Small intestine (tissue), 7 donors: ENCODE measurements at regions not wholly inside any gene's neighbourhood (a gene's known extent, or its start where the extent isn't known, plus 50 kb on each side); places are given as distances from the start of the nearest gene placed in this dataset.

ENCODE experiments used
- DNase-seq, 2 donors: peaks; one replicate each; pipeline versions ENCODE4 v3.0.0 to v3.0.0-alpha.2; 2013
- FAIRE-seq: peaks from 2 replicates; lab custom pipeline; 2012; peaks lifted over from hg19 to GRCh38; lab: Jason Lieb, UNC
- H3K27ac ChIP-seq, 3 donors: one replicate each; pipeline ENCODE4 v1.5.1; 2013; ENCODE audit warnings: low read length in 2 of 3, mild to moderate bottlenecking in 2 of 3, control low read depth in 1 of 3, inconsistent platforms in 1 of 3, low read depth in 1 of 3, moderate library complexity in 1 of 3
- H3K27me3 ChIP-seq, 3 donors: one replicate each; pipeline ENCODE4 v1.6.1; 2013; ENCODE audit warnings: low read length in 3 of 3, inconsistent platforms in 1 of 3; ENCODE audit not compliant: control insufficient read depth in 3 of 3, insufficient read depth in 3 of 3
- H3K36me3 ChIP-seq, 3 donors: one replicate each; pipeline ENCODE4 v1.6.1; 2013; ENCODE audit warnings: low read length in 3 of 3, inconsistent platforms in 1 of 3, low read depth in 1 of 3, mild to moderate bottlenecking in 1 of 3, moderate library complexity in 1 of 3; ENCODE audit not compliant: control insufficient read depth in 3 of 3, insufficient read depth in 2 of 3
- H3K4me1 ChIP-seq, 3 donors: one replicate each; pipeline ENCODE4 v1.6.1; 2013; ENCODE audit warnings: low read length in 2 of 3, inconsistent platforms in 1 of 3, low read depth in 1 of 3, mild to moderate bottlenecking in 1 of 3, moderate library complexity in 1 of 3; ENCODE audit not compliant: control insufficient read depth in 3 of 3, insufficient read depth in 2 of 3
- H3K4me3 ChIP-seq, 3 donors: one replicate each; pipeline ENCODE4 v1.5.1; 2013; ENCODE audit warnings: low read length in 3 of 3, control low read depth in 1 of 3, inconsistent platforms in 1 of 3, low read depth in 1 of 3, mild to moderate bottlenecking in 1 of 3, moderate library complexity in 1 of 3
- H3K9me3 ChIP-seq, 2 donors: one replicate each; pipeline ENCODE4 v1.6.1; 2013; ENCODE audit warnings: low read depth in 1 of 2, low read length in 1 of 2; ENCODE audit not compliant: control insufficient read depth in 2 of 2, insufficient read depth in 1 of 2
- WGBS, 3 donors: extraction: QIAGEN DNeasy Blood & Tissue Kit; methylation state at CpG; one replicate each; pipeline ENCODE4 v1.1.7; 2013; 5-methylcytosine and 5-hydroxymethylcytosine counted together
- donor health status: healthy with polysubstance abuse.
- donor health status: control.
- donor health status: control.
- donor health status: Bipolar disorder and iron deficiency.
- donor health status: healthy.

DNA sequence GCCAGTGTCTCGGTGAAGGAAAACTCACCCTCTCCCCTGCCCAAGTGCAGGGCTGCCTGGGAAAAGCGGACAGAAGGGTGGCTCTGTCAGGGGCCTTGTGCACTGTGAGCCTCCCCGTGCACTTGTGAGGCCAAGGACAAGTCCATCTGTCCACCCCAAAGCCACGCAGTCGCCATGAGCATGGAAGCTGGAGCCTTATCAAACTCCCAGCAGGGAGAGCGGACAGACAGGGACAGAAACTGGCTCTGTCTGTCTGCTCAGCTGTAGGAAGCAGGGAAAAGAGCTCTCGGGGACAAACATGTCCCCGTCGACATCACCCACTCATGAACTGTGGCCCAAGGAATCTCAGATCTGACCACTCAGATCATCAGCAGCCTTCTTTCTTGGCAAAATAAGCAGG is 1385.4 kb downstream of the TBC1D22A start:
- no peak overlapping the region for H3K4me3 ChIP-seq
- no peaks in the 10 kb centered on the region for H3K27me3 ChIP-seq
- 64 to 72% (median 65%) methylated on average over 9 of the region's 9 CpGs for WGBS, 3 donors
- H3K4me1 ChIP-seq = no peaks in the 10 kb centered on the region
- H3K9me3 ChIP-seq = no peaks in the 10 kb centered on the region
- DNase-seq = no peak
- no peak for FAIRE-seq
- no peaks in the 10 kb centered on the region for H3K36me3 ChIP-seq
- H3K27ac ChIP-seq = no peak overlapping the region

DNA sequence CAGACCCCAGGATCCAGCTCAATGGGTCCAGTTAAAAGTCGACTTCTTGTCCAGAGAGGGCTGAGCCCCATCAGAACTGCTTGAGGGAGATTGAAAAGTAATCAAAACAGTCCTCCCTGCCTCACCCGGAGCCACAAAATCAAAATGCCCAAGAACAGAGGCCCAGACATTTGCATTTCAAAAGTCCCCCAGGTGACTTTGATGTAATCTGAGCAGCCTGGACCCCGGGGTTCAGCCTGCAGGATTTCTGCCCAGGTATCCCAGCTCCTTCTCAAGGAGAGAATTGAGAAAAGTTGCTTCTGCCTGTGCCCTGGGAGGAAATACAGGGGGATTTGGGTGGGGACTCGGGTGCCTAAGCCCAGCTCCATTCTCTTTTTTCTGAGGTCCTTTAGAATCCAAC is 1385.0 kb downstream of the TBC1D22A start:
- Histone ChIP-seq H3K27ac (no peak overlapping the region), H3K4me3 (no peak overlapping the region), H3K9me3 (no peaks in the 10 kb centered on the region), H3K4me1 (no peaks in the 10 kb centered on the region), H3K27me3 (no peaks in the 10 kb centered on the region), H3K36me3 (no peaks in the 10 kb centered on the region)
- no peak for FAIRE-seq
- 3 to 29% (median 22%) methylated on average over 4 of the region's 4 CpGs for WGBS, 3 donors
- no peak for DNase-seq

DNA sequence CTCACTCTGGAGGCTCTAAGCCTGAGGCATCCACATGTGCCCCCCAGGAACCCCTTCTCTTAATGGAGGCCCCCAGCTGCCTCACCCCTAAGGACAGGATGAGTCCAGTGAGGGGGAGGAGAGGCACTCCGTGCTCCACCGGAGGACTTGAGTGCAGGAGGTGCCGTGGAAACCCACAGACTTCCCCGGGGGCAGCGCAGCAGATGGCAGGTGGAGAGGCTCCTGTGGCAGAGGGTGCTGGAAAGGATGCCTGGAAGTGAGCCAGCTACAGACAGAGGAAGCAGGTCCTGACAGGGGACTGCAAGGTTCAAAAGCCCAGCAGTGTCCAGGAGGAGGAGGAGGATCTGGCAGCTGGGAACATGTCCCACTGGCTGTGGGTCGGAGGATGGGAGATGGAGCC is 1384.0 kb downstream of the TBC1D22A start:
- H3K27ac ChIP-seq = no peak overlapping the region
- no peaks in the 10 kb centered on the region for H3K4me1 ChIP-seq
- no peaks in the 10 kb centered on the region for H3K36me3 ChIP-seq
- H3K9me3 ChIP-seq = no peaks in the 10 kb centered on the region
- DNase-seq (no peak), FAIRE-seq (no peak)
- WGBS, 3 donors = 59 to 76% (median 69%) methylated on average over 6 of the region's 6 CpGs
- no peak overlapping the region for H3K4me3 ChIP-seq
- H3K27me3 ChIP-seq = no peaks in the 10 kb centered on the region

DNA sequence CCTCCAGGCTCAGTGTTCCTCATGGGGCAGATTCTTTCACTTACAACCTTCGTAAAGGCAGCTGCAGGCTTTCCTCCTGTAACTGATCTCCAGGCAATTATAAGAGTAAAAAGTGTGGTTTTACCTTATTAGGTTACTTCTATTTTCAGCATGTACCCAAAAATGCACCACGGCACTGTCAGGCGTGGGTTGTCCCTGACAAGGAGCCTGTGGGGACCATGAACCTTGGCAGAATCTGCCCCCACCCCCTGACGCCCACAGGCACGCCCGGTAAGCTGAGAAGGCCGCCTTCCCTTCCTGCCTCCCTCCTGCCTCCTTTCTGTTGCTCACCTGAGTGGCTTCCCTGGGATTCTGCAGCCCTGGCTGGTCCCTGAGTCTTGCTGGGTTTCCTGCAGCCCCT is 1383.3 kb downstream of the TBC1D22A start:
- no peak overlapping the region for H3K4me3 ChIP-seq
- no peak for FAIRE-seq
- no peaks in the 10 kb centered on the region for H3K36me3 ChIP-seq
- 33 to 55% (median 54%) methylated on average over 7 of the region's 7 CpGs for WGBS, 3 donors
- H3K9me3 ChIP-seq = no peaks in the 10 kb centered on the region
- H3K4me1 ChIP-seq = no peaks in the 10 kb centered on the region
- DNase-seq = no peak
- H3K27me3 ChIP-seq = no peaks in the 10 kb centered on the region
- H3K27ac ChIP-seq = no peak overlapping the region

DNA sequence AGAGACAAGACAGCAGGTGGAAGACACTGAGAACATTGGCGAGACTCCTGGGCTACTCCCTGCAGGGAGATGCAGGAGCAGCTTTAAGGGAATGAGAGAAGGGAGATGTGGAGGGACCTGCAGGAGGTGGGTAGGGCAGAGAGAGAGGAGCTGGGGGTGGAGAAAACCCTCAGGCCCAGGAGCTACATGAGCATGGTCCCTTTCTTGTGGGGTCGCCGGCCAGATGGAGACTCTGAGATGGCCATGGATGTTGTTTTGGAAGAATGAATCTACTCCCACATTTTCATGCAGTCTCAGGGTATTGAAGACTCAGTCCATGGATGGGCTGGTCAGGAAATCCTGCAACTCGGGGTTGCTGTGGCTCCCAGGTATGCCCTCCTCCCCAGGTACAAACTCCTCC is 1381.9 kb downstream of the TBC1D22A start:
- no peaks in the 10 kb centered on the region for H3K9me3 ChIP-seq
- H3K4me3 ChIP-seq = no peak overlapping the region
- no peaks in the 10 kb centered on the region for H3K36me3 ChIP-seq
- DNase-seq (no peak), FAIRE-seq (no peak)
- no peaks in the 10 kb centered on the region for H3K4me1 ChIP-seq
- 82 to 93% (median 90%) methylated on average over 4 of the region's 4 CpGs for WGBS, 3 donors
- no peak overlapping the region for H3K27ac ChIP-seq
- no peaks in the 10 kb centered on the region for H3K27me3 ChIP-seq

DNA sequence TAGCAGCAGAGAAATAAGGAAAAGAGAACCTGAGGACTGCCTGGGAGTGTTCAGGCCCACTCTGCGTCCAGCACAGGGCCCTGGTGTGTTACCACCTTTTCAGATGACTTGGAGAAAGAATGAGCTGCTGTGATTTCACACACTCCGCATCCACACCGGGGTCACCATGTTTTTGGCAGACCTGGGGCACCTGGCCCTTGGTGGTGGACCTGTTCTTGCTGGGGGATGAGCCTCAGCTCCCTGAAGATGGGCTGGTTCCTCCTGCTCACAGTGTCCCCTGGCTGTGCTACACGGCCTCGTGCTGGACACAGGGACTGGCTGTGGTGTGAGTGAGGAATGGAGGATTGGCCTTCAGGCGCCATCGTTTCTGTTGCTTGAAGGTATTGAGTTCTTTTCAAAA is 1381.4 kb downstream of the TBC1D22A start:
- Histone ChIP-seq H3K9me3 (no peaks in the 10 kb centered on the region), H3K27me3 (no peaks in the 10 kb centered on the region), H3K36me3 (no peaks in the 10 kb centered on the region), H3K27ac (no peak overlapping the region), H3K4me1 (no peaks in the 10 kb centered on the region), H3K4me3 (no peak overlapping the region)
- 81 to 89% (median 85%) methylated on average over 7 of the region's 7 CpGs for WGBS, 3 donors
- FAIRE-seq (no peak), DNase-seq (no peak)

DNA sequence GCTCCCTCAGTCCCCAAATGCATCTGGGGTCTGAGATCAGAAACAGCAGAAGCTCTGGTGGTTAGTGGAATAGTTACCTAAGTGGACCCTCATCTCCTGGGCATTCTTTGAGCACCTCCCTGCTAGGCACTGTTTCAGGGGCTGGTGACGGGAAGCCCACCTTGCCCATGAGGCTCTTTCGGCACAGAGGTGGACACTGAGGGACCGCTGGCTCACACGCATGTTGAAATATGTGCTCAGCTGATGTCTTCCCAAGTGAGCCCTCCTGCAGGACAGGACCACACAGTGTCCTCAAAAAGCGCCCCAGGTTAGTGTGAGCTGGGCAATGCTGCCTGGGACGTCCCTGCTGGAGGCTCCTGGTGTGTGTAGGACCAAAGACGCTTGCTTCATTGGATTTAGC is 1379.9 kb downstream of the TBC1D22A start:
- 78 to 88% (median 87%) methylated on average over 7 of the region's 7 CpGs for WGBS, 3 donors
- no peak for FAIRE-seq

DNA sequence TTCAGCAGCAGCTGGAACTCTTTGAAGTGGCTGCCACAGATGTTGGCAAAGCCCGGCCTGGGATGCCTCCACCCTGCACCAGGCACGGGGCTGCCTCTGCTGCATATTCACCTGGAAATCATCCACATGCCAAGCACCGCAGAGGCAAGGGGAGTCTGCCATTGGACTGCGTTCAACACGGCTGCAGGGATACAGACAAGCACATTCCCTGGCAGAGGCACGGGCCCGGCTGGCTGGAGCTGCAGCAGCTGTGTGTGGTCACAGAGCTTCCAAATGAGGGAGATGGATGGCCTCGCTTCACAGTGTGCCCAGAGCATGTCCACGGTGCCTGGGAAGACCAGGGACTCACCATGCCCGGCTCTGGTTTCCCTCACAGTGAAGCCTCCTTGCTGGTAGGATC is 1378.9 kb downstream of the TBC1D22A start:
- H3K9me3 ChIP-seq = no peaks in the 10 kb centered on the region
- no peak for DNase-seq
- H3K36me3 ChIP-seq = no peaks in the 10 kb centered on the region
- H3K4me3 ChIP-seq = no peak overlapping the region
- WGBS, 3 donors = 55 to 70% (median 64%) methylated on average over 10 of the region's 10 CpGs
- H3K4me1 ChIP-seq = no peaks in the 10 kb centered on the region
- FAIRE-seq = no peak
- no peaks in the 10 kb centered on the region for H3K27me3 ChIP-seq
- H3K27ac ChIP-seq = no peak overlapping the region

More for the DNA sequence above, 1379.9 kb downstream of the TBC1D22A start:
- H3K27ac ChIP-seq = no peak overlapping the region
- no peak overlapping the region for H3K4me3 ChIP-seq
- no peak for DNase-seq
- no peaks in the 10 kb centered on the region for H3K36me3 ChIP-seq
- no peaks in the 10 kb centered on the region for H3K9me3 ChIP-seq
- no peaks in the 10 kb centered on the region for H3K4me1 ChIP-seq
- H3K27me3 ChIP-seq = no peaks in the 10 kb centered on the region

DNA sequence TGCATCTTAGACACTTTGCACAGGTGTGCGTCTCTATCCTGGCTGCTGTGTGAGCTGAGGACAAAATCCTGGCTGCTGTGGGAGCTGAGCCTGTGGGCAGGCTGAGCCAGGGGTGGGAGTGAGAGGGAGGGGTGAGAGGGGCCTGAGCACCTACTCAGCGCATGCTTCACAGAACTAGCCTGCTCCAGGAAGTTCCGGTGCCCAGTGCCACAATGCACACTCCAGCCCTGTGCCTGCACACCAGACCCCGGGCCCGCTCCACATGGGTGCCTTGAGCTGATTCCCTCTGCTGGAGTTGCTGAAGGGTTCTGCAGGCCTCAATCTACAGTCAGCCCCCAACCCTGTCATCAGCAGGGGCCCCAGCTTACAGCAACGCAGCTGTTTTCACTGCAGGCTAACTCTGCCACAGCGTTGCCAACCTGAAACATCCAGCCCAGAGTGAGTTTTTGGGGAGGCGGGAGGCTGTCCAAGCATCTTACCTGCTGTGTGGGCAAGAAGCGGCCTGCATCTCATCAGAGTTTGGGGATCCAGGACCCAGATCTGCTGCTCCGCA is 1377.9 kb downstream of the TBC1D22A start:
- no peaks in the 10 kb centered on the region for H3K36me3 ChIP-seq
- no peak overlapping the region for H3K27ac ChIP-seq
- no peak overlapping the region for H3K4me3 ChIP-seq
- DNase-seq (no peak), FAIRE-seq (no peak)
- no peaks in the 10 kb centered on the region for H3K9me3 ChIP-seq
- H3K27me3 ChIP-seq = no peaks in the 10 kb centered on the region
- no peaks in the 10 kb centered on the region for H3K4me1 ChIP-seq
- 80 to 89% (median 80%) methylated on average over 9 to 10 of the region's 10 CpGs for WGBS, 3 donors
